ENCODE measurements at regions not wholly inside any gene's neighbourhood (a gene's known extent, or its start where the extent isn't known, plus 50 kb on each side); places are given as distances from the start of the nearest gene placed in this dataset.

DNA sequence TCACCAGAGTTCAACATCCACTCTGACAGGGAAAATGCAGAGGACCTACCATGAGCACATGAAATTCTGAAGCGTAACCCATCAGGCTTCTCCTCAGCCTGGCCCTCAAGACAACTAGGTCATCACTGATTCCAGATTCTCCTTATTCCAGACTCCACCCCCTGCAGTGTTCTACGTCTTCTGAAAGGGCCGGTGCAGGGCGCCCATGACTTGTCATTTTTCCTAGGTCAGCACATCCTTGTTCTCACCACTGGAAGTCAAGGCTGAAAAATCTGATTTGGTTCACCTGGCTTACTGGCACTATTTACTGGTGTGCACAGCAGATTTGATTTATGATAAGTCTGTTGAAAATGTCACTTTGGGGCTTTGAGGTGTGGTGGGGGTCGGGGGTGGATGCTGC, 140.9 kb upstream of the KLF3 start:
- TF ChIP-seq EZH2 (IDR thresholded peaks at IDR 0.05; ENCODE audit: borderline replicate concordance, low read depth, low read length, poor library complexity, severe bottlenecking) = no peak
- TF ChIP-seq, protein P1, sequence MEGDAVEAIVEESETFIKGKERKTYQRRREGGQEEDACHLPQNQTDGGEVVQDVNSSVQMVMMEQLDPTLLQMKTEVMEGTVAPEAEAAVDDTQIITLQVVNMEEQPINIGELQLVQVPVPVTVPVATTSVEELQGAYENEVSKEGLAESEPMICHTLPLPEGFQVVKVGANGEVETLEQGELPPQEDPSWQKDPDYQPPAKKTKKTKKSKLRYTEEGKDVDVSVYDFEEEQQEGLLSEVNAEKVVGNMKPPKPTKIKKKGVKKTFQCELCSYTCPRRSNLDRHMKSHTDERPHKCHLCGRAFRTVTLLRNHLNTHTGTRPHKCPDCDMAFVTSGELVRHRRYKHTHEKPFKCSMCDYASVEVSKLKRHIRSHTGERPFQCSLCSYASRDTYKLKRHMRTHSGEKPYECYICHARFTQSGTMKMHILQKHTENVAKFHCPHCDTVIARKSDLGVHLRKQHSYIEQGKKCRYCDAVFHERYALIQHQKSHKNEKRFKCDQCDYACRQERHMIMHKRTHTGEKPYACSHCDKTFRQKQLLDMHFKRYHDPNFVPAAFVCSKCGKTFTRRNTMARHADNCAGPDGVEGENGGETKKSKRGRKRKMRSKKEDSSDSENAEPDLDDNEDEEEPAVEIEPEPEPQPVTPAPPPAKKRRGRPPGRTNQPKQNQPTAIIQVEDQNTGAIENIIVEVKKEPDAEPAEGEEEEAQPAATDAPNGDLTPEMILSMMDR (conservative IDR thresholded peaks at IDR 0.05; ENCODE audit: low read depth, low read length) = no peak
- intact Hi-C loops (cut with micrococcal nuclease; ENCODE audit: unreplicated experiment) = no loop called here
- CTCF ChIA-PET = no interaction called here

DNA sequence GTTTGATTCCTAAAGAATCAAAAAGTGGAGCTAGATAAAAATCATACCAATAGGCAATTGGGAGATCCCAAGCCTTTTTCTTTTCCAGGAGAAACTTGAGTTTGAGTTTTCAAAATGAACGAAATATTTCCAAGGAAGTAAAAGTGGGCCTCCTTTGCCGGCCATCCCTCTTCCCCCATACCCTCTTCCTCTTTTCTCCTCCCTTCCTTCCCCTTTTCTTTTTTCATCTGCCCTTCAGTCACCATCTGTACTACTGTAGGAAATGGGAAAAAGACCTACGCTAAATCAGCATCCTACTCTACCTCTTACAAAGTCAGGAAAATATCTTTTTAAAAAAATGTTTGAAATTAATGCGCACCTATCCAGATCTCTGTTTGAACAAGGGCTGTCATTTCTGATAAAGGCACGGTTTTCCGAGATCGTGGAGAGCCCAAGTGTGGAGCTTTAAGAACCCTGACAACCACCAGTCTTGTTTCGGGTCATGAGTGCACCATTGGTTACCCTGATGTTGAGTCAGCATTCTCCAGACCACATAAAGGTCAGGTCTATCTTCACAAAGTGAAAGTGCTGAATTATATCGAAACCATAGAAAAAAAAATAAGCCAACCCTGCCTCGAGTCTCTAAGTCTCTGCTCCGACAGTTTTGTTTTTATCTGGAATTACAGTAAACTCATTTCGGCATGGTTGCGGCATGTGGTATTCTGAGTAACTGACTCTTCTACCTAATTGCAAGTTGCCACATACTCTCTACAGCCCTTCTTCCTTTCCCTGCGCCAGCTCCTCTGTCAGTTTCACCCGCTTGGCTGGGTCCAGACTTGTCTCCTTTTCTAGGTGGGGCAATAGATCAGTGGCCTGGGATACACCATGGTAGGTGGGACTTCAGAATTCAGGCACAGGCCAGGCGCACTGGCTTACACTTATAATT, 140.2 kb upstream of the KLF3 start:
- ChIA-PET CTCF (no interaction called here), POLR2A (ENCODE audit: low non-redundant PET) (no interaction called here)
- no peak for DNase-seq (ENCODE audit: low spot score)
- TF ChIP-seq, protein P1 (conservative IDR thresholded peaks at IDR 0.05; ENCODE audit: low read depth, low read length) = no peak
- no peak for TF ChIP-seq EZH2 (IDR thresholded peaks at IDR 0.05; ENCODE audit: borderline replicate concordance, low read depth, low read length, poor library complexity, severe bottlenecking)
- Histone ChIP-seq H3K27ac (ENCODE audit: low read depth, low read length, poor library complexity, severe bottlenecking) (no peak overlapping the region), H3K27me3 (replicated peaks; ENCODE audit: insufficient read depth, low read depth, low read length, poor library complexity) (no peaks in the 10 kb centered on the region), H3K4me1 (ENCODE audit: insufficient read depth, low read length, poor library complexity, severe bottlenecking) (no peaks in the 10 kb centered on the region), H3K4me3 (ENCODE audit: low read depth, low read length, poor library complexity, severe bottlenecking) (no peak overlapping the region), H3K9me3 (ENCODE audit: low read depth, low read length, poor library complexity, severe bottlenecking) (no peaks in the 10 kb centered on the region), H3K36me3 (ENCODE audit: insufficient read depth, low read length, poor library complexity, severe bottlenecking) (no peaks in the 10 kb centered on the region)
- BruUV-seq (replicated peaks) = no TSS peak
- intact Hi-C loops (cut with micrococcal nuclease; ENCODE audit: unreplicated experiment) = no loop called here

More for the DNA sequence above, 140.9 kb upstream of the KLF3 start:
- H3K36me3 ChIP-seq (ENCODE audit: insufficient read depth, low read length, poor library complexity, severe bottlenecking) = no peaks in the 10 kb centered on the region
- H3K4me1 ChIP-seq (ENCODE audit: insufficient read depth, low read length, poor library complexity, severe bottlenecking) = no peaks in the 10 kb centered on the region
- DNase-seq (ENCODE audit: low spot score) = no peak
- POLR2A ChIA-PET (ENCODE audit: low non-redundant PET) = no interaction called here
- no peak overlapping the region for H3K4me3 ChIP-seq (ENCODE audit: low read depth, low read length, poor library complexity, severe bottlenecking)
- no peak overlapping the region for H3K27ac ChIP-seq (ENCODE audit: low read depth, low read length, poor library complexity, severe bottlenecking)
- BruUV-seq (replicated peaks) = no TSS peak
- H3K9me3 ChIP-seq (ENCODE audit: low read depth, low read length, poor library complexity, severe bottlenecking) = no peaks in the 10 kb centered on the region
- no peaks in the 10 kb centered on the region for H3K27me3 ChIP-seq (replicated peaks; ENCODE audit: insufficient read depth, low read depth, low read length, poor library complexity)

DNA sequence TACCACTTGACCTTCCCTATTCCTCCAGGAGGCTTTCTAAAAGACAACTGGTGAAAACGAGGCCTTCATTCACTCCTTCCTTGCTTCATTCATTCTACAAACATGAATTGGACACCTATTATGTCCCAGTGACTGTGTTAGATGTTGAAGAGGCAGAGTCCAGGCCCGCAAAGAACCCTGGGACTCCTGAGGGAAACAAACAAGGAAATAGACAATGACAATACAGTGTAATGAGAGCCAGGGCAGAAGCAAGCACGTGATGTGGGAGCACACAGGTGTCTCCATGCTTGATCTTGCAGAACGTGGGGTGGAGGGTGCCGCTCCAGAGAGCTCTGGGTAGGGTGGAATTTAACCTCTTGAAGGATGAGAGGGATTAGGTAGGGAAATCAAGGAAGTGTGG, 137.6 kb upstream of the KLF3 start:
- BruUV-seq (replicated peaks) = no TSS peak
- H3K27me3 ChIP-seq (replicated peaks; ENCODE audit: insufficient read depth, low read depth, low read length, poor library complexity) = no peaks in the 10 kb centered on the region
- H3K9me3 ChIP-seq (ENCODE audit: low read depth, low read length, poor library complexity, severe bottlenecking) = no peaks in the 10 kb centered on the region
- no peaks in the 10 kb centered on the region for H3K4me1 ChIP-seq (ENCODE audit: insufficient read depth, low read length, poor library complexity, severe bottlenecking)
- intact Hi-C loops (cut with micrococcal nuclease; ENCODE audit: unreplicated experiment) = no loop called here
- POLR2A ChIA-PET (ENCODE audit: low non-redundant PET) = no interaction called here
- CTCF ChIA-PET = no interaction called here
- H3K27ac ChIP-seq (ENCODE audit: low read depth, low read length, poor library complexity, severe bottlenecking) = no peak overlapping the region
- no peaks in the 10 kb centered on the region for H3K36me3 ChIP-seq (ENCODE audit: insufficient read depth, low read length, poor library complexity, severe bottlenecking)
- TF ChIP-seq EZH2 (IDR thresholded peaks at IDR 0.05; ENCODE audit: borderline replicate concordance, low read depth, low read length, poor library complexity, severe bottlenecking) = no peak
- TF ChIP-seq, protein P1 (conservative IDR thresholded peaks at IDR 0.05; ENCODE audit: low read depth, low read length) = no peak
- no peak overlapping the region for H3K4me3 ChIP-seq (ENCODE audit: low read depth, low read length, poor library complexity, severe bottlenecking)
- no peak for DNase-seq (ENCODE audit: low spot score)

Data from A673 (cell line).